Fibroblast of lung (primary cell): ENCODE measurements at regions not wholly inside any gene's neighbourhood (a gene's known extent, or its start where the extent isn't known, plus 50 kb on each side); places are given as distances from the start of the nearest gene placed in this dataset.
"Not testable (repeated sequence)": the region's sequence is repeated elsewhere in the genome, so short reads cannot be mapped to it uniquely, and the experiment has no call there.

Experiments used
- DNase-seq, 2 donors: peaks; one replicate each; pipeline versions ENCODE4 v3.0.0 to v3.0.0-alpha.2; 2010; ENCODE audit warnings: low read depth in 2 of 2
- H2AFZ ChIP-seq: 2 replicates; pipeline ENCODE4 v1.5.1; 2012; ENCODE audit warnings: low read length, control low read depth, inconsistent platforms
- H3K27ac ChIP-seq: 2 replicates; pipeline ENCODE4 v1.5.1; 2011; ENCODE audit warnings: low read length, control low read depth; ENCODE audit not compliant: insufficient read depth
- H3K27me3 ChIP-seq: 2 replicates; pipeline ENCODE4 v1.5.1; 2011; ENCODE audit warnings: mild to moderate bottlenecking, low read length; ENCODE audit not compliant: control insufficient read depth, insufficient read depth
- H3K36me3 ChIP-seq: 2 replicates; pipeline ENCODE4 v1.5.1; 2011; ENCODE audit warnings: low read length; ENCODE audit not compliant: control insufficient read depth, insufficient read depth
- H3K4me1 ChIP-seq: 2 replicates; pipeline ENCODE4 v1.5.1; 2011; ENCODE audit warnings: low read length; ENCODE audit not compliant: control insufficient read depth, insufficient read depth; ENCODE audit errors: extremely low read depth
- H3K4me2 ChIP-seq: 2 replicates; pipeline ENCODE4 v1.5.1; 2011; ENCODE audit warnings: low read length, control low read depth; ENCODE audit not compliant: insufficient read depth; ENCODE audit errors: extremely low read depth
- H3K4me3 ChIP-seq, 4 experiments: fragments of 200-600 bp in 1 of 4; sonication (generic) in 1 of 4; replicated peaks in 1 of 4; 2 replicates each; pipeline ENCODE4 v1.5.1; 2011 to 2016; ENCODE audit warnings: low read length in 4 of 4, low read depth in 3 of 4, mild to moderate bottlenecking in 3 of 4, control low read depth in 2 of 4, inconsistent platforms in 1 of 4, mixed read lengths in 1 of 4; ENCODE audit not compliant: insufficient read depth in 1 of 4; ENCODE audit errors: control extremely low read depth in 1 of 4
- H3K79me2 ChIP-seq: 2 replicates; pipeline ENCODE4 v1.5.1; 2012; ENCODE audit warnings: mild to moderate bottlenecking, low read length, inconsistent platforms; ENCODE audit not compliant: control insufficient read depth, insufficient read depth
- H3K9ac ChIP-seq: 2 replicates; pipeline ENCODE4 v1.5.1; 2011; ENCODE audit warnings: mild to moderate bottlenecking, low read length, control low read depth; ENCODE audit not compliant: insufficient read depth
- H3K9me3 ChIP-seq: 2 replicates; pipeline ENCODE4 v1.5.1; 2012; ENCODE audit warnings: low read depth, low read length; ENCODE audit not compliant: control insufficient read depth, insufficient read depth
- H4K20me1 ChIP-seq: 2 replicates; pipeline ENCODE4 v1.5.1; 2011; ENCODE audit warnings: low read length; ENCODE audit not compliant: control insufficient read depth, insufficient read depth; ENCODE audit errors: extremely low read depth
- EZH2 ChIP-seq: IDR thresholded peaks from 2 replicates; pipeline ENCODE4 v1.5.1; 2012; ENCODE audit warnings: low read length, control low read depth, mild to moderate bottlenecking; ENCODE audit errors: missing control alignments
- TF ChIP-seq, protein P1 (sequence below), 2 donors: IDR thresholded peaks in 1 of 2; conservative IDR thresholded peaks in 1 of 2; 1 replicate in 1 of 2; 2 replicates in 1 of 2; pipeline ENCODE4 v1.5.1; 2011 to 2012; ENCODE audit warnings: low read length in 2 of 2, control low read depth in 1 of 2, inconsistent platforms in 1 of 2, low read depth in 1 of 2, mild to moderate bottlenecking in 1 of 2

DNA sequence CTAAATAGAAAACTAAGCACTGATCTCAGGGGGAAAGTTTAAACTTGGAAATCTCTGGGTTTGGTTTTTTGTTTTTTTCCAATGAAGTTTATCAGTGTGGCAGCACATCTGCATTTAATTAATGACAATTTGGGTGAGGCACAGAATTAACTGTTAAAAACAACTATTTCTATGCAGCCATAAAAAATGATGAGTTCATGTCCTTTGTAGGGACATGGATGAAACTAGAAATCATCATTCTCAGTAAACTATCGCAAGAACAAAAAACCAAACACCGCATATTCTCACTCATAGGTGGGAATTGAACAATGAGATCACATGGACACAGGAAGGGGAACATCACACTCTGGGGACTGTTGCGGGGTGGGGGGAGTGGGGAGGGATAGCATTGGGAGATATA, 98.0 kb downstream of the DAD1 start:
- H3K4me3 ChIP-seq, H3K27ac ChIP-seq, H3K36me3 ChIP-seq, H3K9ac ChIP-seq, H3K4me1 ChIP-seq, H3K79me2 ChIP-seq, H3K9me3 ChIP-seq, H2AFZ ChIP-seq, H3K4me2 ChIP-seq, H4K20me1 ChIP-seq, DNase-seq: not testable (repeated sequence)
- H3K27me3 ChIP-seq, result peaks cover 31% of the 10 kb centered on the region

DNA sequence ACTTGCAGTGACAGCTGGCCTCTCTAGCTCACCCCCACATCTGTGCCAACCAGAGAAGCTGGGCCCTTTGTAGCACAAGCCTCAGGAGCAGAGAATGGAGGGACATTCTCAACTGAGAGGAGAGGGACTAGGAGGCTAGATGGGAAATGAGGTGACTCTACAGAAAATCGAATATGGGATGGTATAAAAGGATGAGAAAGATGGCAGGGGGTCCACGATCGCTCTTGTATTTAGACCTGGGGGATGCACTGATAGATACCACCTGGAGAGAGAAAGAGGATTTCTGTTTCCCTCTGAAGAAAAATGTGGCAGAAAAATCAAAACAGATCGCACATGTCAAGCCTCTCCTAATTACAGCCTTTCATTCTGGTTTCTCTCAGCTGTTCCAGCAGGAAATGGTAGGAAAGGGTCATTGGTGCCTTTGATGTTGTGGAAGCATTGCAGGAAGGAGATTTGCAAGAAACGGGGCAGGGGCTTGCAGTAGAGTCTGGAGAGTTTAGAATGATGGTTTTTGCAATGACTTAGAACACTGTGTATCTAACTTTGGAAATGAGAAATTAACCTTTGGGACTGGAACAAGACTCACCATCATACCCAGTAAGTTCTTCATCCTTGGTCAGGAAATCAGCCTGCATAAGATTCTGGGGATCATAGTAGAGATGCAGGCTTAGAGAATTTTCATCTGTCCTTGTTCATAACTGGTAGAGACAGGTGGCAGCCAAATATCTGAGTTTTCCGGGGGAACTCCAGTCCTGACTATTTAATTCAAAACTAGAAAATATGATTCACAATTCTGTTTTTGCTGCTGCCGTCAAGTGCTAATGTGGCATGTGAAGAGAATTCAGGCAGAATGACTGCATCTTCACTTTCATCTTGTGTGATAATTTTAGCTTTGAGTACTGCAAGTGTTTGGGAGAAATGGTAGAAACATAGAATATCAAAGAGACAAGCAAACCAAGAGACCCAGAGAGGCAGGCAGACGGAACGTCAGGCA, 98.8 kb downstream of the DAD1 start:
- Histone ChIP-seq H3K79me2 (no peaks in the 10 kb centered on the region), H4K20me1 (no peaks in the 10 kb centered on the region), H3K27me3 (peaks cover 27% of the 10 kb centered on the region), H3K4me1 (no peaks in the 10 kb centered on the region), H3K9ac (no peak overlapping the region), H2AFZ (no peak overlapping the region), H3K4me3 (no peak overlapping the region), H3K36me3 (no peaks in the 10 kb centered on the region), H3K4me2 (no peak overlapping the region), H3K9me3 (no peaks in the 10 kb centered on the region), H3K27ac (no peak overlapping the region)
- DNase-seq, result no peak
- TF ChIP-seq, protein P1, sequence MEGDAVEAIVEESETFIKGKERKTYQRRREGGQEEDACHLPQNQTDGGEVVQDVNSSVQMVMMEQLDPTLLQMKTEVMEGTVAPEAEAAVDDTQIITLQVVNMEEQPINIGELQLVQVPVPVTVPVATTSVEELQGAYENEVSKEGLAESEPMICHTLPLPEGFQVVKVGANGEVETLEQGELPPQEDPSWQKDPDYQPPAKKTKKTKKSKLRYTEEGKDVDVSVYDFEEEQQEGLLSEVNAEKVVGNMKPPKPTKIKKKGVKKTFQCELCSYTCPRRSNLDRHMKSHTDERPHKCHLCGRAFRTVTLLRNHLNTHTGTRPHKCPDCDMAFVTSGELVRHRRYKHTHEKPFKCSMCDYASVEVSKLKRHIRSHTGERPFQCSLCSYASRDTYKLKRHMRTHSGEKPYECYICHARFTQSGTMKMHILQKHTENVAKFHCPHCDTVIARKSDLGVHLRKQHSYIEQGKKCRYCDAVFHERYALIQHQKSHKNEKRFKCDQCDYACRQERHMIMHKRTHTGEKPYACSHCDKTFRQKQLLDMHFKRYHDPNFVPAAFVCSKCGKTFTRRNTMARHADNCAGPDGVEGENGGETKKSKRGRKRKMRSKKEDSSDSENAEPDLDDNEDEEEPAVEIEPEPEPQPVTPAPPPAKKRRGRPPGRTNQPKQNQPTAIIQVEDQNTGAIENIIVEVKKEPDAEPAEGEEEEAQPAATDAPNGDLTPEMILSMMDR (conservative IDR thresholded peaks at IDR 0.05 in 1 of 2, IDR thresholded peaks at IDR 0.05 in 1 of 2; ENCODE audit: low read depth in 1 of 2, low read length in 2 of 2), result no peak
- TF ChIP-seq EZH2, result no peak

DNA sequence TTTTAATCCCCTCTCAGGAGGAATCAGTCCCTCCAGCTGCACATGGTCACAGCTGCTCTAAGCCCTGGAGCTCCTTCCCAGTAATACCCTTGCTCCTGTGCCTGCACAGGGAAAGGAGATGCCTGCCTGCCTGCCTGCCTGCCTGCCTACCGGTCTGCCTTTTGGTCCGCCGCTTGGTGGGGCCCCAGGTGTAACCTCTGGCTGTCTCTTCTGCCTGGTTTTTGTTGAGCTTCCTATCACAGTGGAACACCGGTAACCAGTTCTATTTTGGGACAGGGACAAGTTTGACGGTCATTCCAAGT, 99.8 kb downstream of the DAD1 start:
- Histone ChIP-seq H3K9ac (no peak overlapping the region), H3K9me3 (no peaks in the 10 kb centered on the region), H3K4me3 (no peak overlapping the region), H2AFZ (no peak overlapping the region), H3K36me3 (no peaks in the 10 kb centered on the region), H4K20me1 (no peaks in the 10 kb centered on the region), H3K4me2 (no peak overlapping the region), H3K27ac (no peak overlapping the region), H3K4me1 (no peaks in the 10 kb centered on the region), H3K79me2 (no peaks in the 10 kb centered on the region), H3K27me3 (peaks cover 28% of the 10 kb centered on the region)
- TF ChIP-seq EZH2, result no peak
- TF ChIP-seq, protein P1 (conservative IDR thresholded peaks at IDR 0.05 in 1 of 2, IDR thresholded peaks at IDR 0.05 in 1 of 2; ENCODE audit: low read depth in 1 of 2, low read length in 2 of 2), result no peak
- no peak for DNase-seq
